A549 (cell line): ENCODE measurements at regions not wholly inside any gene's neighbourhood (a gene's known extent, or its start where the extent isn't known, plus 50 kb on each side); places are given as distances from the start of the nearest gene placed in this dataset.

Experiments
- CBX8 ChIP-seq: fragments of 200-600 bp; sonication (generic); IDR thresholded peaks from 2 replicates; pipeline ENCODE4 v1.6.1; 2016
- CEBPB ChIP-seq, 2 experiments: fragments of >200 bp in 1 of 2; sonication (Bioruptor Twin) in 1 of 2; formaldehyde crosslinking in 1 of 2; IDR thresholded peaks; 2 replicates each; pipeline ENCODE4 v1.6.1; 2012 to 2016
- EP300 ChIP-seq, 2 experiments: fragments of >200 bp; sonication (Bioruptor Twin); formaldehyde crosslinking; IDR thresholded peaks; 2 replicates in 1 of 2; 3 replicates in 1 of 2; pipeline ENCODE4 v1.6.1; 2016 to 2017
- FOSB ChIP-seq: fragments of 250-450 bp; sonication (Bioruptor Pico); IDR thresholded peaks from 2 replicates; pipeline ENCODE4 v1.5.0; 2020; ENCODE audit warnings: mild to moderate bottlenecking, moderate library complexity
- MAZ ChIP-seq: fragments of 150-350 bp; IDR thresholded peaks from 2 replicates; pipeline ENCODE4 v1.6.1; 2014; ENCODE audit warnings: antibody characterized with exemption, low read depth, low read length, borderline replicate concordance
- TF ChIP-seq, protein P1 (sequence below): fragments of >200 bp; sonication (Bioruptor Twin); formaldehyde crosslinking; IDR thresholded peaks from 3 replicates; pipeline ENCODE4 v1.5.1; 2016

GRCh38 chr6:84943905-84944304, 179.5 kb upstream of the TBX18 start:
- TF ChIP-seq CBX8 (no peak), CEBPB (IDR thresholded peaks at IDR 0.05) (no peak), EP300 (IDR thresholded peaks at IDR 0.05) (no peak), FOSB (CRISPR knock-in tag) (no peak), MAZ (no peak)
- TF ChIP-seq, protein P1, sequence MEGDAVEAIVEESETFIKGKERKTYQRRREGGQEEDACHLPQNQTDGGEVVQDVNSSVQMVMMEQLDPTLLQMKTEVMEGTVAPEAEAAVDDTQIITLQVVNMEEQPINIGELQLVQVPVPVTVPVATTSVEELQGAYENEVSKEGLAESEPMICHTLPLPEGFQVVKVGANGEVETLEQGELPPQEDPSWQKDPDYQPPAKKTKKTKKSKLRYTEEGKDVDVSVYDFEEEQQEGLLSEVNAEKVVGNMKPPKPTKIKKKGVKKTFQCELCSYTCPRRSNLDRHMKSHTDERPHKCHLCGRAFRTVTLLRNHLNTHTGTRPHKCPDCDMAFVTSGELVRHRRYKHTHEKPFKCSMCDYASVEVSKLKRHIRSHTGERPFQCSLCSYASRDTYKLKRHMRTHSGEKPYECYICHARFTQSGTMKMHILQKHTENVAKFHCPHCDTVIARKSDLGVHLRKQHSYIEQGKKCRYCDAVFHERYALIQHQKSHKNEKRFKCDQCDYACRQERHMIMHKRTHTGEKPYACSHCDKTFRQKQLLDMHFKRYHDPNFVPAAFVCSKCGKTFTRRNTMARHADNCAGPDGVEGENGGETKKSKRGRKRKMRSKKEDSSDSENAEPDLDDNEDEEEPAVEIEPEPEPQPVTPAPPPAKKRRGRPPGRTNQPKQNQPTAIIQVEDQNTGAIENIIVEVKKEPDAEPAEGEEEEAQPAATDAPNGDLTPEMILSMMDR = no peak
